ENCODE measurements at regions not wholly inside any gene's neighbourhood (a gene's known extent, or its start where the extent isn't known, plus 50 kb on each side); places are given as distances from the start of the nearest gene placed in this dataset.

DNA sequence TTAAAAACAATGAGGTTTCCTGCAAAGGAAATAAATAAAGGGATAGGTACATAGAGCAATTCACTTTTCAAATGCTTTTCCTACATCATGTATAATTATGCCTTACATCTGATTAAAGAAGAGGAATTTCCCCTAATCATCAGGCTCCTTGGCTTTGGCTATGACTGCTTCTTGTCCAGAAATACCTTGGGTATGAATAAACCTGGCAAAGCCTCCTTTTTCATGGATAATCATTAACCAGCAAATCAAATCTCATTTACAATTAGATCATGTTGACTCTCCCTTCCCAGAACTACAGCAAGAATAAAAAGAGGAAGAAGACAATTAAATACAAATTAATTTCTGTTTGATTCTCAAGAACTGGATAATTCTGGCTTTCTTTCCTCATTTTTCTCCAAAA, 58.0 kb upstream of the CD2AP start:
- TF ChIP-seq RAD21 (conservative IDR thresholded peaks at IDR 0.05), result no peak
- TF ChIP-seq, protein P1, sequence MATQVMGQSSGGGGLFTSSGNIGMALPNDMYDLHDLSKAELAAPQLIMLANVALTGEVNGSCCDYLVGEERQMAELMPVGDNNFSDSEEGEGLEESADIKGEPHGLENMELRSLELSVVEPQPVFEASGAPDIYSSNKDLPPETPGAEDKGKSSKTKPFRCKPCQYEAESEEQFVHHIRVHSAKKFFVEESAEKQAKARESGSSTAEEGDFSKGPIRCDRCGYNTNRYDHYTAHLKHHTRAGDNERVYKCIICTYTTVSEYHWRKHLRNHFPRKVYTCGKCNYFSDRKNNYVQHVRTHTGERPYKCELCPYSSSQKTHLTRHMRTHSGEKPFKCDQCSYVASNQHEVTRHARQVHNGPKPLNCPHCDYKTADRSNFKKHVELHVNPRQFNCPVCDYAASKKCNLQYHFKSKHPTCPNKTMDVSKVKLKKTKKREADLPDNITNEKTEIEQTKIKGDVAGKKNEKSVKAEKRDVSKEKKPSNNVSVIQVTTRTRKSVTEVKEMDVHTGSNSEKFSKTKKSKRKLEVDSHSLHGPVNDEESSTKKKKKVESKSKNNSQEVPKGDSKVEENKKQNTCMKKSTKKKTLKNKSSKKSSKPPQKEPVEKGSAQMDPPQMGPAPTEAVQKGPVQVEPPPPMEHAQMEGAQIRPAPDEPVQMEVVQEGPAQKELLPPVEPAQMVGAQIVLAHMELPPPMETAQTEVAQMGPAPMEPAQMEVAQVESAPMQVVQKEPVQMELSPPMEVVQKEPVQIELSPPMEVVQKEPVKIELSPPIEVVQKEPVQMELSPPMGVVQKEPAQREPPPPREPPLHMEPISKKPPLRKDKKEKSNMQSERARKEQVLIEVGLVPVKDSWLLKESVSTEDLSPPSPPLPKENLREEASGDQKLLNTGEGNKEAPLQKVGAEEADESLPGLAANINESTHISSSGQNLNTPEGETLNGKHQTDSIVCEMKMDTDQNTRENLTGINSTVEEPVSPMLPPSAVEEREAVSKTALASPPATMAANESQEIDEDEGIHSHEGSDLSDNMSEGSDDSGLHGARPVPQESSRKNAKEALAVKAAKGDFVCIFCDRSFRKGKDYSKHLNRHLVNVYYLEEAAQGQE (IDR thresholded peaks at IDR 0.05; ENCODE audit: borderline replicate concordance), result no peak
- TF ChIP-seq, protein P2, sequence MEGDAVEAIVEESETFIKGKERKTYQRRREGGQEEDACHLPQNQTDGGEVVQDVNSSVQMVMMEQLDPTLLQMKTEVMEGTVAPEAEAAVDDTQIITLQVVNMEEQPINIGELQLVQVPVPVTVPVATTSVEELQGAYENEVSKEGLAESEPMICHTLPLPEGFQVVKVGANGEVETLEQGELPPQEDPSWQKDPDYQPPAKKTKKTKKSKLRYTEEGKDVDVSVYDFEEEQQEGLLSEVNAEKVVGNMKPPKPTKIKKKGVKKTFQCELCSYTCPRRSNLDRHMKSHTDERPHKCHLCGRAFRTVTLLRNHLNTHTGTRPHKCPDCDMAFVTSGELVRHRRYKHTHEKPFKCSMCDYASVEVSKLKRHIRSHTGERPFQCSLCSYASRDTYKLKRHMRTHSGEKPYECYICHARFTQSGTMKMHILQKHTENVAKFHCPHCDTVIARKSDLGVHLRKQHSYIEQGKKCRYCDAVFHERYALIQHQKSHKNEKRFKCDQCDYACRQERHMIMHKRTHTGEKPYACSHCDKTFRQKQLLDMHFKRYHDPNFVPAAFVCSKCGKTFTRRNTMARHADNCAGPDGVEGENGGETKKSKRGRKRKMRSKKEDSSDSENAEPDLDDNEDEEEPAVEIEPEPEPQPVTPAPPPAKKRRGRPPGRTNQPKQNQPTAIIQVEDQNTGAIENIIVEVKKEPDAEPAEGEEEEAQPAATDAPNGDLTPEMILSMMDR (IDR thresholded peaks at IDR 0.05; ENCODE audit: poor library complexity, severe bottlenecking), result no peak
- TF ChIP-seq EP300 (conservative IDR thresholded peaks at IDR 0.05; ENCODE audit: poor library complexity, severe bottlenecking), result no peak
- TF ChIP-seq TAF1 (IDR thresholded peaks at IDR 0.05; ENCODE audit: low read depth), result no peak
- TF ChIP-seq MXI1 (conservative IDR thresholded peaks at IDR 0.05; ENCODE audit: poor library complexity, severe bottlenecking), result no peak
- TF ChIP-seq SMC3 (conservative IDR thresholded peaks at IDR 0.05; ENCODE audit: poor library complexity), result no peak
- TF ChIP-seq POLR2AphosphoS5 (IDR thresholded peaks at IDR 0.05), result no peak
- no peak for TF ChIP-seq EZH2 (IDR thresholded peaks at IDR 0.05; ENCODE audit: borderline replicate concordance, insufficient read depth, low read length, poor library complexity, severe bottlenecking)
- no peaks in the 10 kb centered on the region for H3K27me3 ChIP-seq (ENCODE audit: insufficient read depth, low read depth, low read length)

DNA sequence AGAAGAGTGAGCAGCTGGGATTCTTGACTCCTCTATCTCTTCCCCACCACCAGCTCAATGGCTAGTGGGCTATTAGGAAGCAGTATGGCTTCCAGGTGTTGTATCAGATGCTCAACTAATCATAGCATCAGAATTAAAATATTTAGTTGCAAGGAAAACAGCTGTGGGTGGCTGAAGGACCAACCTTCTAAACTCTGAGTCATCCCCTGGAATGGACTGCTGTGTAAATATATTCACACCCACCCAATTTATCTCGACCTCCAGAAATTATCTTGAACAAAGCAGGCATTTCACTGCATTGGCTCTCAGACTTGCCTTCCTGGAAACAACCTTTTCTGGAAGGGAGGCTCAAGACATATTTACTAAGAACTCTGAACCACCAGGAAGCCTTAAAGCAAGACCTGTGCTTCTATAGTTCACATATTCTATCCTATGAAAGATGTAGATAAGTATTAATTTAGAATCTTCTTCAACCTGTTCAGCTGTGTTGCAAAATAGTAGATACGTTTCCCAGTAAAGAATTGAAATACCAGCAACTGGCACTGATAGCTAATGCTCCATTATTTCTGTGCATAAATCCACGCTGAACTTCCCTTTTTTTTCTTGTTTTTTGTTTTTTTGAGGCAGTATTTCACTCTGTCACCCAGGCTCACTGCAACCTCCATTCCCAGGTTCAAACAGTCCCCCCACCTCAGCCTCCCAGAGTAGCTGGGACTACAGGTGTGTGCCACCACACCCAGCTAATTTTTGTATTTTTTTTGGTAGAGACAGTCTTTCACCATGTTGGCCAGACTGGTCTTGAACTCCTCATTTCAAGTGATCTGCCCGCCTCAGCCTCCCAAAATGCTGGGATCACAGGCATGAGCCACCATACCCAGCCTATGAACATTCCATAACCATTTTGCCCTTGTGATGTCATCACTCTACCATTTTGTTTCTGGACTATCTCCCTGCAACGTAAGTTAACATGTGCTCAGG, 56.9 kb upstream of the CD2AP start:
- TF ChIP-seq, protein P2 (IDR thresholded peaks at IDR 0.05; ENCODE audit: poor library complexity, severe bottlenecking), result no peak
- no peak for TF ChIP-seq MXI1 (conservative IDR thresholded peaks at IDR 0.05; ENCODE audit: poor library complexity, severe bottlenecking)
- no peak for TF ChIP-seq EZH2 (IDR thresholded peaks at IDR 0.05; ENCODE audit: borderline replicate concordance, insufficient read depth, low read length, poor library complexity, severe bottlenecking)
- no peak for TF ChIP-seq SMC3 (conservative IDR thresholded peaks at IDR 0.05; ENCODE audit: poor library complexity)
- no peak for TF ChIP-seq RAD21 (conservative IDR thresholded peaks at IDR 0.05)
- no peak for TF ChIP-seq POLR2AphosphoS5 (IDR thresholded peaks at IDR 0.05)
- no peak for TF ChIP-seq EP300 (conservative IDR thresholded peaks at IDR 0.05; ENCODE audit: poor library complexity, severe bottlenecking)
- TF ChIP-seq TAF1 (IDR thresholded peaks at IDR 0.05; ENCODE audit: low read depth), result no peak
- TF ChIP-seq, protein P1 (IDR thresholded peaks at IDR 0.05; ENCODE audit: borderline replicate concordance), result no peak
- no peaks in the 10 kb centered on the region for H3F3A ChIP-seq (ENCODE audit: insufficient read depth, low read length, poor library complexity, severe bottlenecking)
- H3K36me3 ChIP-seq (ENCODE audit: insufficient read depth, low read length), result no peaks in the 10 kb centered on the region
- H4K20me1 ChIP-seq (ENCODE audit: insufficient read depth), result no peaks in the 10 kb centered on the region
- H2AFZ ChIP-seq (ENCODE audit: low read depth, low read length), result no peak overlapping the region
- no peak overlapping the region for H3K27ac ChIP-seq (ENCODE audit: low read length)
- H3K4me2 ChIP-seq (ENCODE audit: low read length), result no peak overlapping the region
- no peaks in the 10 kb centered on the region for H3K27me3 ChIP-seq (ENCODE audit: insufficient read depth, low read depth, low read length)
- no peaks in the 10 kb centered on the region for H3K79me2 ChIP-seq (replicated peaks; ENCODE audit: insufficient read depth, low read length)
- no peaks in the 10 kb centered on the region for H3K9me3 ChIP-seq (ENCODE audit: low read length)
- H3K9me2 ChIP-seq (ENCODE audit: insufficient read depth, low read length), result no peaks in the 10 kb centered on the region
- no peak overlapping the region for H3K9ac ChIP-seq (ENCODE audit: low read length)
- H3K4me3 ChIP-seq (ENCODE audit: low read length), result no peak overlapping the region

More for the DNA sequence above, 58.0 kb upstream of the CD2AP start:
- Histone ChIP-seq H3K4me3 (ENCODE audit: low read length) (no peak overlapping the region), H3K36me3 (ENCODE audit: insufficient read depth, low read length) (no peaks in the 10 kb centered on the region), H3K9ac (ENCODE audit: low read length) (no peak overlapping the region), H2AFZ (ENCODE audit: low read depth, low read length) (no peak overlapping the region), H3K9me3 (ENCODE audit: low read length) (no peaks in the 10 kb centered on the region), H3K9me2 (ENCODE audit: insufficient read depth, low read length) (no peaks in the 10 kb centered on the region), H3K4me2 (ENCODE audit: low read length) (no peak overlapping the region), H3K27ac (ENCODE audit: low read length) (no peak overlapping the region), H4K20me1 (ENCODE audit: insufficient read depth) (no peaks in the 10 kb centered on the region), H3F3A (ENCODE audit: insufficient read depth, low read length, poor library complexity, severe bottlenecking) (no peaks in the 10 kb centered on the region), H3K79me2 (replicated peaks; ENCODE audit: insufficient read depth, low read length) (no peaks in the 10 kb centered on the region)
